ENCODE measurements at regions not wholly inside any gene's neighbourhood (a gene's known extent, or its start where the extent isn't known, plus 50 kb on each side); places are given as distances from the start of the nearest gene placed in this dataset.

- Histone ChIP-seq H3K4me3 (no peak overlapping the region), H3K27me3 (peaks cover 0 to 3% (median 0%) of the 10 kb centered on the region in 7 donors), H3K9me3 (no peaks in the 10 kb centered on the region), H3K27ac (no peak overlapping the region), H3K36me3 (no peaks in the 10 kb centered on the region), H3K4me1 (peaks cover 0 to 4% (median 0%) of the 10 kb centered on the region in 9 donors)
- intact Hi-C loops (cut with DNase I), result loop anchor here in 1 of 10 donors (10.0 kb wide), 1 partner anchor 125 kb away; no protein-coding TSS in a partner anchor
- no peak for TF ChIP-seq CTCF (IDR thresholded peaks at IDR 0.05)
- 69 to 79% methylated on average over 5 of the region's 5 CpGs for WGBS, 2 donors
- ATAC-seq (no peak), DNase-seq (no peak)
Observed at GRCh38 chr14:54309615-54310014, 87.2 kb upstream of the CDKN3 start.

- DNase-seq, result no peak
- Histone ChIP-seq H3K4me1 (peaks cover 0 to 4% (median 0%) of the 10 kb centered on the region in 9 donors), H3K27me3 (peaks cover 0 to 7% (median 0%) of the 10 kb centered on the region in 7 donors), H3K4me3 (no peak overlapping the region), H3K9me3 (no peaks in the 10 kb centered on the region), H3K36me3 (no peaks in the 10 kb centered on the region), H3K27ac (no peak overlapping the region)
- WGBS, 2 donors, result 77 to 78% methylated on average over 10 of the region's 10 CpGs
- TF ChIP-seq CTCF (IDR thresholded peaks at IDR 0.05), result no peak
- intact Hi-C loops (cut with DNase I), result loop anchor here in 1 of 10 donors (10.0 kb wide), 1 partner anchor 126 kb away; no protein-coding TSS in a partner anchor
- no peak for ATAC-seq
Observed at GRCh38 chr14:54310151-54310850, 86.5 kb upstream of the CDKN3 start.

GRCh38 chr14:54310851-54311228, 86.0 kb upstream of the CDKN3 start:
- Histone ChIP-seq H3K9me3 (no peaks in the 10 kb centered on the region), H3K4me1 (peaks cover 0 to 4% (median 0%) of the 10 kb centered on the region in 9 donors), H3K36me3 (no peaks in the 10 kb centered on the region), H3K27me3 (peaks cover 0 to 7% (median 0%) of the 10 kb centered on the region in 7 donors), H3K27ac (no peak overlapping the region), H3K4me3 (no peak overlapping the region)
- ATAC-seq, result no peak
- TF ChIP-seq CTCF (IDR thresholded peaks at IDR 0.05), result no peak
- 81% methylated on average over 2 of the region's 2 CpGs for WGBS, 2 donors
- intact Hi-C loops (cut with DNase I), result loop anchor here in 1 of 10 donors (10.0 kb wide), 1 partner anchor 126 kb away; no protein-coding TSS in a partner anchor
- DNase-seq, result no peak

GRCh38 chr14:54312166-54312801, 84.5 kb upstream of the CDKN3 start:
- DNase-seq (no peak), ATAC-seq (peak in 1 of 8 donors; percentile 73)
- no peak for TF ChIP-seq CTCF (IDR thresholded peaks at IDR 0.05)
- Histone ChIP-seq H3K27me3 (peaks cover 0 to 7% (median 0%) of the 10 kb centered on the region in 7 donors), H3K36me3 (no peaks in the 10 kb centered on the region), H3K9me3 (no peaks in the 10 kb centered on the region), H3K27ac (peak overlapping the region in 1 of 10 donors; percentile 31), H3K4me3 (no peak overlapping the region), H3K4me1 (peaks cover 0 to 4% (median 0%) of the 10 kb centered on the region in 9 donors)
- WGBS, 2 donors, result 63 to 72% methylated on average over 3 of the region's 3 CpGs
- intact Hi-C loops (cut with DNase I), result loop anchor here in 1 of 10 donors (10.0 kb wide), 1 partner anchor 127 kb away; no protein-coding TSS in a partner anchor

All from heart right ventricle (tissue), 16 donors.